Uterus (tissue), 3 donors: ENCODE measurements at regions not wholly inside any gene's neighbourhood (a gene's known extent, or its start where the extent isn't known, plus 50 kb on each side); places are given as distances from the start of the nearest gene placed in this dataset.

ENCODE experiments used
- DNase-seq, 2 donors: peaks; one replicate each; pipeline ENCODE4 v3.0.0-alpha.2; 2019 to 2020
- H3K27ac ChIP-seq, 2 donors: fragments of 200-600 bp; sonication (generic); 1 replicate in 1 of 2; 2 replicates in 1 of 2; pipeline ENCODE4 v1.5.1; 2016 to 2018
- H3K27me3 ChIP-seq, 2 donors: fragments of 200-600 bp; sonication (generic); one replicate each; pipeline ENCODE4 v1.5.1; 2018 to 2019; ENCODE audit warnings: control low read depth in 1 of 2
- H3K36me3 ChIP-seq, 2 donors: fragments of 200-600 bp; sonication (generic); one replicate each; pipeline ENCODE4 v1.5.1; 2019; ENCODE audit warnings: control low read depth in 1 of 2
- H3K4me1 ChIP-seq, 2 donors: fragments of 200-600 bp; sonication (generic); one replicate each; pipeline ENCODE4 v1.5.1; 2018 to 2019; ENCODE audit warnings: control low read depth in 1 of 2
- H3K4me3 ChIP-seq, 2 donors: fragments of 200-600 bp; sonication (generic); 1 replicate in 1 of 2; 2 replicates in 1 of 2; pipeline ENCODE4 v1.5.1; 2018 to 2019; ENCODE audit warnings: mild to moderate bottlenecking in 1 of 2
- H3K9me3 ChIP-seq, 2 donors: fragments of 200-600 bp; sonication (generic); one replicate each; pipeline ENCODE4 v1.5.1; 2019; ENCODE audit warnings: control low read depth in 1 of 2
- CTCF ChIP-seq, 4 experiments: fragments of 200-600 bp in 2 of 4; fragments of 450-650 bp in 2 of 4; sonication (generic) in 2 of 4; IDR thresholded peaks; one replicate each; pipeline ENCODE4 v1.5.1; 2016 to 2019; ENCODE audit warnings: antibody characterized with exemption in 4 of 4, mild to moderate bottlenecking in 2 of 4, moderate library complexity in 1 of 4
- POLR2A ChIP-seq, 2 donors: fragments of 450-650 bp; IDR thresholded peaks; one replicate each; pipeline ENCODE4 v1.6.1; 2016; ENCODE audit warnings: antibody characterized with exemption in 2 of 2, mild to moderate bottlenecking in 1 of 2, moderate library complexity in 1 of 2
- intact Hi-C: fragments of 100-400 bp; cut with DNase I; formaldehyde crosslinking; loops from one replicate; pipeline ENCODE4 v1.15.1; 2023; ENCODE audit warnings: low total_unique reads
- donor health status: DM: yes; HTN: yes; CAD: no.

- Histone ChIP-seq H3K4me1 (no peaks in the 10 kb centered on the region), H3K36me3 (no peaks in the 10 kb centered on the region), H3K4me3 (no peak overlapping the region), H3K27me3 (no peaks in the 10 kb centered on the region), H3K27ac (no peak overlapping the region), H3K9me3 (no peaks in the 10 kb centered on the region)
- no peak for TF ChIP-seq POLR2A (IDR thresholded peaks at IDR 0.05)
- no peak for TF ChIP-seq CTCF (IDR thresholded peaks at IDR 0.05)
- intact Hi-C loops, result no loop called here
- no peak for DNase-seq
These were observed 92.6 kb downstream of the ZNF486 start for GRCh38 chr19:20259615-20260014.

GRCh38 chr19:20256606-20257005 lies 89.6 kb downstream of the ZNF486 start:
- no peak for TF ChIP-seq POLR2A (IDR thresholded peaks at IDR 0.05)
- no peak for TF ChIP-seq CTCF (IDR thresholded peaks at IDR 0.05)
- H3K4me3 ChIP-seq, result no peak overlapping the region
- H3K4me1 ChIP-seq, result no peaks in the 10 kb centered on the region
- H3K36me3 ChIP-seq, result no peaks in the 10 kb centered on the region
- intact Hi-C loops, result no loop called here
- DNase-seq, result no peak
- no peak overlapping the region for H3K27ac ChIP-seq
- H3K9me3 ChIP-seq, result no peaks in the 10 kb centered on the region
- no peaks in the 10 kb centered on the region for H3K27me3 ChIP-seq

GRCh38 chr19:20254121-20254520 lies 87.1 kb downstream of the ZNF486 start:
- TF ChIP-seq POLR2A (IDR thresholded peaks at IDR 0.05) (no peak), CTCF (IDR thresholded peaks at IDR 0.05) (no peak)
- Histone ChIP-seq H3K4me3 (no peak overlapping the region), H3K27ac (no peak overlapping the region), H3K4me1 (no peaks in the 10 kb centered on the region), H3K36me3 (no peaks in the 10 kb centered on the region), H3K9me3 (no peaks in the 10 kb centered on the region), H3K27me3 (no peaks in the 10 kb centered on the region)
- DNase-seq, result no peak
- intact Hi-C loops, result no loop called here

GRCh38 chr19:20252613-20253012 lies 85.6 kb downstream of the ZNF486 start:
- no peaks in the 10 kb centered on the region for H3K27me3 ChIP-seq
- H3K4me1 ChIP-seq, result no peaks in the 10 kb centered on the region
- H3K27ac ChIP-seq, result no peak overlapping the region
- no peak overlapping the region for H3K4me3 ChIP-seq
- H3K36me3 ChIP-seq, result no peaks in the 10 kb centered on the region
- no peak for DNase-seq
- no peaks in the 10 kb centered on the region for H3K9me3 ChIP-seq
- intact Hi-C loops, result no loop called here
- TF ChIP-seq CTCF (IDR thresholded peaks at IDR 0.05) (no peak), POLR2A (IDR thresholded peaks at IDR 0.05) (no peak)

- Histone ChIP-seq H3K4me3 (no peak overlapping the region), H3K4me1 (no peaks in the 10 kb centered on the region), H3K27me3 (no peaks in the 10 kb centered on the region), H3K36me3 (no peaks in the 10 kb centered on the region), H3K9me3 (no peaks in the 10 kb centered on the region), H3K27ac (no peak overlapping the region)
- intact Hi-C loops, result no loop called here
- TF ChIP-seq CTCF (IDR thresholded peaks at IDR 0.05) (no peak), POLR2A (IDR thresholded peaks at IDR 0.05) (no peak)
- no peak for DNase-seq
These were observed 83.6 kb downstream of the ZNF486 start for GRCh38 chr19:20250627-20251026.
